HepG2 (cell line): ENCODE measurements at regions not wholly inside any gene's neighbourhood (a gene's known extent, or its start where the extent isn't known, plus 50 kb on each side); places are given as distances from the start of the nearest gene placed in this dataset.

Experiments
- ATAC-seq: fragments of 200-7000 bp; cut with Tn5 transposase; 3 replicates; pipeline ENCODE4 v1.9.1; 2020; ENCODE audit warnings: mild to moderate bottlenecking, moderate library complexity
- BruUV-seq: library from RNA; stranded (reverse); fragments of 400-500 nt; replicated peaks from 2 replicates; lab custom pipeline; 2021; lab: Mats Ljungman, UMichigan
- CTCF ChIA-PET: fragments of 300-600 bp; formaldehyde crosslinking; extraction: SDS; loops from one replicate; lab custom pipeline; 2021; ENCODE audit warnings: low total read pairs, inconsistent platforms, low intra/inter-chr PET ratio; lab: Yijun Ruan, JAX
- POLR2A ChIA-PET: fragments of 350-600 bp; sonication (Branson Sonifier 250); formaldehyde crosslinking; loops from one replicate; lab custom pipeline; 2020; ENCODE audit warnings: antibody characterized with exemption, inconsistent platforms; lab: Yijun Ruan, JAX
- DNase-seq: peaks from one replicate; pipeline ENCODE4 v3.0.0-alpha.2; 2015; ENCODE audit warnings: low spot score
- FAIRE-seq: peaks from 3 replicates; lab custom pipeline; 2011; peaks lifted over from hg19 to GRCh38; lab: Jason Lieb, UNC
- H2AFZ ChIP-seq: one replicate; pipeline ENCODE4 v1.6.1; 2011; ENCODE audit warnings: low read length, inconsistent platforms
- H3K27ac ChIP-seq: fragments of 300-600 bp; 3 replicates; pipeline ENCODE4 v1.8.0; 2011; ENCODE audit warnings: mixed run types, mild to moderate bottlenecking, mixed read lengths, low read length, inconsistent platforms; ENCODE audit not compliant: insufficient read depth; ENCODE audit errors: extremely low read length
- H3K27me3 ChIP-seq, 2 experiments: fragments of 200-600 bp in 1 of 2; 2 replicates in 1 of 2; 3 replicates in 1 of 2; pipeline versions ENCODE4 v1.6.0 to v1.8.0; 2011; ENCODE audit warnings: low read length in 2 of 2, mild to moderate bottlenecking in 2 of 2, moderate library complexity in 2 of 2, inconsistent platforms in 1 of 2; ENCODE audit not compliant: insufficient read depth in 2 of 2, control insufficient read depth in 1 of 2
- H3K36me3 ChIP-seq, 2 experiments: fragments of 200-600 bp in 1 of 2; replicated peaks in 1 of 2; 2 replicates in 1 of 2; 3 replicates in 1 of 2; pipeline versions ENCODE4 v1.5.1 to v1.8.0; 2011; ENCODE audit warnings: low read length in 2 of 2, inconsistent platforms in 1 of 2; ENCODE audit not compliant: insufficient read depth in 2 of 2, control insufficient read depth in 1 of 2
- H3K4me1 ChIP-seq: 2 replicates; pipeline ENCODE4 v1.5.1; 2012; ENCODE audit warnings: low read length, inconsistent platforms; ENCODE audit not compliant: insufficient read depth
- H3K4me2 ChIP-seq: 2 replicates; pipeline ENCODE4 v1.6.0; 2011; ENCODE audit warnings: low read depth, low read length, inconsistent platforms
- H3K4me3 ChIP-seq, 3 experiments: fragments of 200-600 bp in 1 of 3; sonication (generic), shearing (Covaris generic) in 1 of 3; replicated peaks in 1 of 3; 2 replicates each; pipeline ENCODE4 v1.5.1; 2011 to 2016; ENCODE audit warnings: low read length in 3 of 3, inconsistent platforms in 2 of 3, low read depth in 2 of 3, mild to moderate bottlenecking in 2 of 3, control low read depth in 1 of 3, mixed read lengths in 1 of 3; ENCODE audit not compliant: insufficient read depth in 1 of 3
- H3K79me2 ChIP-seq: one replicate; pipeline ENCODE4 v1.6.1; 2011; ENCODE audit warnings: low read length, inconsistent platforms; ENCODE audit not compliant: insufficient read depth
- H3K9ac ChIP-seq: 2 replicates; pipeline ENCODE4 v1.6.0; 2011; ENCODE audit warnings: mild to moderate bottlenecking, low read depth, low read length, inconsistent platforms; ENCODE audit not compliant: insufficient read depth
- H3K9me3 ChIP-seq: 2 replicates; pipeline ENCODE4 v1.5.1; 2012; ENCODE audit warnings: mild to moderate bottlenecking, low read length
- H4K20me1 ChIP-seq: 2 replicates; pipeline ENCODE4 v1.6.0; 2011; ENCODE audit warnings: inconsistent platforms, mild to moderate bottlenecking, low read length, moderate library complexity; ENCODE audit not compliant: insufficient read depth
- BCL6 ChIP-seq: IDR thresholded peaks from 2 replicates; pipeline ENCODE4 v1.6.1; 2016; ENCODE audit warnings: missing genetic modification reagents, missing compliant biosample characterization
- E2F5 ChIP-seq: sonication (generic); formaldehyde crosslinking; conservative IDR thresholded peaks from 2 replicates; pipeline ENCODE4 v1.4.0; 2020; ENCODE audit warnings: missing genetic modification reagents
- GZF1 ChIP-seq: sonication (generic); formaldehyde crosslinking; IDR thresholded peaks from 2 replicates; pipeline ENCODE4 v1.5.1; 2020; ENCODE audit warnings: mild to moderate bottlenecking, missing genetic modification reagents
- HMGA1 ChIP-seq: sonication (generic); formaldehyde crosslinking; conservative IDR thresholded peaks from 2 replicates; pipeline ENCODE4 v1.4.0; 2020; ENCODE audit warnings: missing genetic modification reagents
- MLLT10 ChIP-seq: sonication (generic); formaldehyde crosslinking; IDR thresholded peaks from 2 replicates; pipeline ENCODE4 v1.4.0; 2020; ENCODE audit warnings: missing genetic modification reagents
- NKX3-1 ChIP-seq: sonication (generic); formaldehyde crosslinking; IDR thresholded peaks from 2 replicates; pipeline ENCODE4 v1.5.0; 2020; ENCODE audit warnings: missing genetic modification reagents
- RCOR2 ChIP-seq: IDR thresholded peaks from 2 replicates; pipeline ENCODE4 v1.6.1; 2016; ENCODE audit warnings: missing biosample characterization, missing genetic modification reagents
- RELA ChIP-seq: sonication (generic); formaldehyde crosslinking; IDR thresholded peaks from 2 replicates; pipeline ENCODE4 v1.4.0; 2020; ENCODE audit warnings: missing genetic modification reagents
- ZNF101 ChIP-seq: sonication (generic); formaldehyde crosslinking; IDR thresholded peaks from 2 replicates; pipeline ENCODE4 v1.4.0; 2020; ENCODE audit warnings: mild to moderate bottlenecking, low read depth, missing genetic modification reagents, borderline replicate concordance
- ZNF256 ChIP-seq: sonication (generic); formaldehyde crosslinking; conservative IDR thresholded peaks from 2 replicates; pipeline ENCODE4 v1.4.0; 2020; ENCODE audit warnings: missing genetic modification reagents
- ZNF430 ChIP-seq: sonication (generic); formaldehyde crosslinking; IDR thresholded peaks from 2 replicates; pipeline ENCODE4 v1.9.0; 2021; ENCODE audit warnings: mild to moderate bottlenecking, missing genetic modification reagents
- ZNF569 ChIP-seq: sonication (generic); formaldehyde crosslinking; IDR thresholded peaks from 2 replicates; pipeline ENCODE4 v1.5.0; 2020; ENCODE audit warnings: mild to moderate bottlenecking, missing genetic modification reagents, moderate library complexity, borderline replicate concordance
- WGBS: methylation state at CpG from one replicate; pipeline ENCODE4 v1.1.6; 2017; ENCODE audit warnings: low lambda C conversion rate; 5-methylcytosine and 5-hydroxymethylcytosine counted together
- in situ Hi-C: cut with HindIII; loops from 2 replicates; pipeline ENCODE4 v1.10.0; 2017; ENCODE audit warnings: low pct_unique_long_range_greater_than_20kb; ENCODE audit not compliant: extremely low pct_ligation_motif_present
- intact Hi-C: fragments of 100-400 bp; cut with micrococcal nuclease; formaldehyde crosslinking; loops from one replicate; pipeline ENCODE4 v1.10.0; 2022; ENCODE audit not compliant: unreplicated experiment

DNA sequence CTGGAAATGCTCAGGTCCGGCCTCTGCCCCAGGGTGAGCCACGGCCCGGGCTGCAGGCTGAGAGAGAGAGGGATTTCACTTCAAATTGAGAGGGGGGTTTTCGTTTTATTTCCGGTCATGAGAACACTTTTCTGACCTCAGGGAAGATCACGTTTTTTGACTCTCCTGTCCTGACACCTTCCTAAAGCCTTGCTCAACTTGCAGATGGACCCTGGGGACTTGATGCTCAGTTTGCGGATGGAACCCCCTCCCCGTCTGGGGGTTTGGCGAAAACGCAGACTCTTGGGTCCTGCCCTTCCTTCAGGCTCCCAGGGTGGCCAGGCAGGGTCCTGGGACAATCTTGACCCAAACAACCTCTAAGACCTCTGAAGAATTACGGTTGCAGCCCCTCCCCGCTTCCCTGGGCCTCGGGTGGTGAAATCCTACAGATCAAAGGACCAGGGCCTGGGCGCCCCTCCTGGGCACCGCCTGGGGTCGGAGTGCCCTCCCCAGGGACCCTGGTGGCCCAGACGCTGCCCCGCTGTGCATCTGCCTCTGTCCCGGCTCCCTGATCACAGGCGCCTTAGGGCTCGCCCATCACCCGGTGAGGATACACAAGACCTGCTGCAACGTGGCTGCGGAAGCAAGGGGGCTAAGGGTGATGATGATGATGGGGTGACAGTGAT is 148.2 kb downstream of the ERMARD start:
- Histone ChIP-seq H3K4me3 (no peak overlapping the region), H3K27ac (no peak overlapping the region)
- DNase-seq: no peak
- TF ChIP-seq RELA (CRISPR knock-in tag) (no peak), ZNF256 (CRISPR knock-in tag) (no peak), ZNF569 (no peak), RCOR2 (CRISPR knock-in tag) (no peak), HMGA1 (no peak), ZNF430 (CRISPR knock-in tag) (no peak), MLLT10 (CRISPR knock-in tag) (no peak), E2F5 (no peak), GZF1 (no peak), NKX3-1 (CRISPR knock-in tag) (no peak), ZNF101 (CRISPR knock-in tag) (no peak), BCL6 (no peak)
- TF ChIP-seq, all 625 proteins: peak for 0
- H3K4me2 ChIP-seq: no peak overlapping the region
- no peak for FAIRE-seq
- WGBS: 39% methylated on average over 22 of the region's 24 CpGs
- H3K9ac ChIP-seq: no peak overlapping the region
- intact Hi-C loops (no loop called here), in situ Hi-C loops (no loop called here)
- peaks cover 3 to 36% of the 10 kb centered on the region in 2 experiments; a peak in 4 of 5 replicates for H3K27me3 ChIP-seq
- H3K79me2 ChIP-seq: no peaks in the 10 kb centered on the region
- BruUV-seq: no TSS peak
- ChIA-PET POLR2A (no interaction called here), CTCF (no interaction called here)
- H2AFZ ChIP-seq: no peak overlapping the region
- H3K9me3 ChIP-seq: peaks cover 4% of the 10 kb centered on the region; the same call in 1 of the 2 replicates
- no peaks in the 10 kb centered on the region for H3K36me3 ChIP-seq
- ATAC-seq: peak; percentile 12; the same call in 2 of the 3 replicates
- H4K20me1 ChIP-seq: no peaks in the 10 kb centered on the region
- no peaks in the 10 kb centered on the region for H3K4me1 ChIP-seq
